ENCODE measurements at regions not wholly inside any gene's neighbourhood (a gene's known extent, or its start where the extent isn't known, plus 50 kb on each side); places are given as distances from the start of the nearest gene placed in this dataset.
A peak's percentile ranks its signal among the peaks of the same experiment; 100 is the strongest.
"Not testable (repeated sequence)": the region's sequence is repeated elsewhere in the genome, so short reads cannot be mapped to it uniquely, and the experiment has no call there.

DNA sequence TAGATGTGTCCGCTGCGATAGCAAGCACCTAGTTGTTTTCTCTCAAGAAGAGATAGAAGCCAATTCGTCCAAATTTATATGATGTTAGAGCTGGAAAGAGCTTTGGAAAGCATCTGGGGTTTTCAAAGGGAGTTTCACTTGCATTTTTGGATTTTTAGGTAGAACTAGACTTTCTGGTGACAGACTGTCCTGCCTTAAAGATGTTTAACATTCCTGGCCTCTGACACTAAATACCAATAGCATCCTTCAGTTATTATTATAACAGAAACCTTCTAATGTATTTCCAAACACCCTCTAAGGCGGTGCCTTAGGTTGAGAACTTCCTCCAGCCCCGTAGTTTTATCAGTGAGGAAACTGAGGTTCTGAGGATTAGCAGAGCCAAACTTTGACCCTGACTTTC is 305.3 kb downstream of the SATB1 start:
- no peak for DNase-seq

DNA sequence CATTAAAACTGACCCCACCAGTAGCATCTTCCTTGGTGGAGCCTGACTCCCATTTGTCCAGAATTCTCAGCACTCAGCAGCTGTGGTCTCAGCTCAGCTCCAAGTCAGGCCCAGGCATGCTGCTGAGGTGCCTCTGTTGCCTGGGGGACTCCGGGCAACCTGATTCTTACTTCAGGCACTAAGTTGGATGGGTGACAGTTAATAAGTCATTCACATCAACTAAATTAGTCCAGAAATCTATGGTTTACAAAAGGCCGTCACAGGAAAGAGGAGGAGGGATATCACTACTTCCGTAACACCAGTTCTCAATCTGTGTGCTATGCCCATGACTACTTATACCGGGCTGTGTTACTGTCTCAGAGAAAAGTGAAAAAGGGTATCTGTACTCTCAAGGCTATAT is 310.2 kb downstream of the SATB1 start:
- DNase-seq = no peak

DNA sequence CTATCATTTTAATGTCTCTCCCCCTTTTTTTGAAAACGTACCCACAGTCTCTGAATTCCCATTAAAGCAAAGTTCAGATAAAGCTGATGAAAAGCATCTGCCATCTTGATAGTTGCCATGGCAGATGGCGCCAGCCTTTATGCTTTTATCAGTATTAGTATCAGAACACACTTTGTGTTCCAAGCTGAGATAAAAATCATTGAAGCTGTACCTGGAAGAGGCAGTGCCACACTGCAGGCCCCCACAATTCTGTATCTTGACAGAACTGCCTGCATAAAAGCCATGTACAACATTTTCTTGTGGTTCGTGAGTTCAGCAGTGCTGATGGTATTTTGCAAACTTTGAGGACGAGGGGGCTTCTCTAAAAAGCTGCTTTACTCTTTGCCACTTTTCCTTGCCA is 311.7 kb downstream of the SATB1 start:
- no peak for DNase-seq

DNA sequence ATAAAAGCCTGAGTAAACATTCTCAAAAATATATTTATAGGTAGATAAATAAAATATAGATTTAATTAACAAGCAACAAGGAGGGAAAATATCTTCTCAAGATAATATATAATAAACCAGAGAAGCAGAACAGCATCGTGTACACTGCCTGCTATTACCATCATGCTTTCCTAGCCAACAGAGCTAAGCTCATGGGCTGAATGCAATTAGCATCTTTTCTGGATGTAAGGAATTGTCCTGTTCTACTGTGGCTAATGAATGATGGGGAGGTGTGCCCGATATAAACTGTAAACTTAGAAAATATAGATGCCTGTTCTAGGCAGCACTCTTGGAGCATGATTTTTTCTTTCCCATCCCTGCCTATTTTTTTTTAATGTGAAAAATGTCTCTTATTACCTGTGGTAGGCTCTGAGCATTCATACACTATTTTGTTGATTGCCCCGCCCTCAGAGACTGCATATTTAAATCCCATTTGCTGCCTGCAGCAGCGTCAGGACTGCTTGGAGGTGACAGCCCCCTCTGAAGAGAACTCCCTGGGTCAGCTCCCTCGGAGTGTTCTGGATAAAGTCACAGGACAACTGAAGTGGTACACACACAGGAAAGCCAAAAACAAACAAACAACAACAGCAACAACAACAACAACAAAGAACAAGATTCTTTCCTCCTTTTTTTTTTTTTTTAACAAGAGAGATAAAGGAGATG is 312.3 kb downstream of the SATB1 start:
- no peak for DNase-seq

DNA sequence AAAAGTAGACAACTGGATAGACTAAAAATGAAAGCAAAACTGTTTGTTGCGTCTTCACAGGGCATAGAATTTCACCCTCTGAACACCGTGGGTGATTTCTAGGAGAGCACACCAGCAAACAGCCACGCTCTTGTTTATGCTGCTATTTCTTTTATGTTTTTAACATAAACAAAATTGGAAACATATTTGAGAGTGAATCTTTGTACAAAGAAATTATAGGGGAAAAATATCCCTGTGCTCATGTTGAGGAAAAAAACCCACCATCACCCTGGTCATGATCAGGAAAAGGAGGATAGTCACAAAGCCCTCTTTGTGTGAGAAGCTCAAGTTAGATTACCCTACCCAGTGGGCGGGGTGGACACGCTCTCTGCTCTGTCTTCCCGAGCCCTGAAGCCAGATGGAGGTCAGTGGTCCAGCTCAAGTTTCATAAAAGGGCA is 313.3 kb downstream of the SATB1 start:
- no peak for DNase-seq

DNA sequence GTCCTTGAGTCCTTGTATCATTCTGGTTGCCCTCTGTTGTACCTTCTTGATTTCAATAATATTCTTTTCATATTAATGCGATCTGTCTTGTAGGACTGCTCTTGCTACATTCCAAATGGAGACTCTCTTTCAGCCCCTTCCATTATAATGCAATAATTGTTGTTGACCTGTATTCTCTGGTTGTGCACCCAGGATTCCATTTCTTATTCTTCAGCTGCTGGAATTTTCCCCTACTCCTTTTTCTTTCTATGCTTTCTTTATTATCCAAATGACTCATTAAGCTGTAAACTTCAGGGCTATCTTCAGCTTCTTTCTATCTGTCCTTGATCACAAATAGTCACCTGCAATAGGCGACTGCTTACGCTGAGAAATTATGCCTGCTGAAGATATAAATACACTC is 321.5 kb downstream of the SATB1 start:
- no peak for DNase-seq

DNA sequence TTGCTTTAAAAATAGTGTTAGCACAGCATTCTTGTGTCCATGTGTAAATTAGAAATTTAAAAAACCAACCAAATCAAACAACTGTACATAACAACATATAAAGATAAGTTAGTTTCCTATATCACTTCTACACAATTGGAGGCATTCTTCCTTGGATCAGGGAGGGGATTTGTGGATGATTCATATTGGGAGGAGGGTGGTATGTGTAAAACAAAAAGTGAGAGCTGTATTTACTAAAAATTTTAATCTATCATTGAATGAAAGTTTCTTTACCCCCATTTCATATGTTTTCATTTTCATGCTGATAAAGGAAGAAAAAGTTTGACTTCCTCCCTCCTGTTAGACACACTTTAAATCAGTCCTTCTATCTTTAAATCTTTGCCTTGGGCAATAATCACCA is 325.0 kb downstream of the SATB1 start:
- DNase-seq = no peak

DNA sequence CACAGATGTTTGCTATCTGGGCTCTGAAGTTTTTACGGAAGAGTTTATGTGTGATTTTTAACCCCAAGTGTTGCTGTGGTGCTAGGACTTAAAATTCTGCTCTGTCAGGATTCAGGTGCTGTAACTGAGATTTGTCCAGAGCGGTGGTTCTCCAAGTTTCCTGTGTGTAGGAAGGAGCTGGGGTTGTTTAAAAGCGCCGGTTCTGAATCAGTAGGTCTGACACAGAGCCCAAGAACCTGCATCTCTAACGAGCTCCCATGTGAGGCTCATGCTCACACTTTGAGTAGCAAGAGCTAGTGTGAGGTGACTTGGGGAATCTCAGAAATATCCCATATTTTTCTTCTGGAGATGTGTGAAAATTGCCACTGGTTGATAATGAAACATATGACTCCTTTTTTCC is 325.5 kb downstream of the SATB1 start:
- peak in 1 of 2 experiments; percentile 29 for DNase-seq

DNA sequence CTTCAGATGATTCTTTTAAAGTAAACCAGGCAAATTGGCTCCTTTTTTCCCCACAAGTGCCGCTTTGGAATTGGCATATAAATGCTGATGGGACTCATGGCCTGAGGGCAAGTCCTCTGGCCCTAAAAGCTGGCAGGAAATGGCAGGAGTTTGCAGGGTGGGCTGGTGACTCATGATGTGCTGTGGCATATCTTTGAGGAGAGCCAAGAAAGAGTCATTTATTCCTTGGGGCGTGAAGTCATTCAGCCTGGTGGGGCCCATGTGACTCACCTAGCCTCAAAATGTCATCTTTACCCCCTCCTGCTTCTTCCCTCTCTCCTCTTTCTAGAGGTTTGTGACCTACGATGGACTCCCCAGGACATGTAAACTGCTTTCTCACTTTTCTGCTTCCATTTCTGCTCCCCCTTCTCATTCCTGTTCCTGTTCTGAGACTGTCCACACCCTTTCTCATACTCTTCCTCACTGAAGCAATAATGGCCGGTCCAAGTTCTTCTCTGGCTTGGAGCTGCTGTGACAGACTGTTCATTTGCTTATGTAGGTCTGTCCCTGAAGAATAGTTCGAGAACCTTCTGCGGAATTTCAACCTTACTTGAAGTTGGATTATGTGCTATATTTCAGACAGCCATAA is 326.1 kb downstream of the SATB1 start:
- DNase-seq = peak; percentile 53 to 63

DNA sequence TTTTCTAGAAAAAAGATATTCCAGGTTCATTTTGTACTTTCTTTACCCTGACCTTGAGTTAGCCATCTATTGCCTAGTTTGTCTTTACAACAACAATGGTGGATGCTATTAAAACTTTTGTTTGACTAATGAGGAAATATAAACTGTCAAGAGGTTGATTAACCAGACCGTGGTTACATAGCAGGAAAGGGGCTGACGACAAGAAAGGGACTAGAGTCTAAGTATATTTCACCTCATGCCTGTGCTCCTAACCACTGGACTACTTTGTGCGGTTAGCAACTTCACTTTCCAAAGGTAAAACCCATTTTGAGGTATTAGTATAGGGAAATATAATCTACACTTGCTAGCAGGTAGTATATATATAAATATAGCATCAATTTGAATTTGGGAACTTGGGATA is 327.1 kb downstream of the SATB1 start:
- DNase-seq = no peak

DNA sequence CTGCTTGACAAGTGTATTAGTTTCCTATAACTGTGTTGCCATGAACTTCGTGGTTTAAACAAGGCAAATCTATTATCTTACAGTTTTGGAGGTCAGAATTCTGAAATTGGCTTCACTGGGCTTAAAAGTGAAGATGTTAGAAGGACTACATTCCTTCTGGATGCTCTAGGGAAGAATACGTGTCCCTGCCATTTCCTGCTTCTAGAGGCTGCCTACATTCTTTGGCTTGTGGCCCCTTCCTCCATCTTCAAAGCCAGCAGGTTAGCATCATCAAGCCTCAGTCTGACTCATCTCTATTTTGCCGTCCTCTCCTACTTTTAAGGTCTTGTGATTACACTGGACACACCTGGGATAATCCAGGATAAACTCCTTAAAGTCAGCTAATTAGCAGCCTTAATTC is 327.7 kb downstream of the SATB1 start:
- no peak for DNase-seq

DNA sequence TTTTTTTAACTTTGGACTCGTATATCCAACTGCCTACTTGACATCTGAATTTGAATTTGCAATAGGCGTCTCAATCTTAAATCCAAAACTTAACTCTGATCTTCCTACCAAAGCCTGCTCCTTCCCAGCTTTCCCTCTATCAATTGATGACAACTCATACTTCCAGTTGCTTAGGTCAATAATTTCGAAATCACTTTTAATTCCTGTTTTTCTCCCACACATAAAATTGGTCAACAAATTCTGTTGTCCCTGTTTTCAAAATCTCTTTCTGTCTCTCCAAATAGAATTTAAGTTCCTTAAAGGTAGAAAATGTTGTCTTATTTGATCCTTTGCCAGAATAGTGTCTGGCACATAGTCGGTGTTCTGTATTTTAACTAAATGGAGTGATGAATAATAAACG is 332.4 kb downstream of the SATB1 start:
- DNase-seq = no peak

DNA sequence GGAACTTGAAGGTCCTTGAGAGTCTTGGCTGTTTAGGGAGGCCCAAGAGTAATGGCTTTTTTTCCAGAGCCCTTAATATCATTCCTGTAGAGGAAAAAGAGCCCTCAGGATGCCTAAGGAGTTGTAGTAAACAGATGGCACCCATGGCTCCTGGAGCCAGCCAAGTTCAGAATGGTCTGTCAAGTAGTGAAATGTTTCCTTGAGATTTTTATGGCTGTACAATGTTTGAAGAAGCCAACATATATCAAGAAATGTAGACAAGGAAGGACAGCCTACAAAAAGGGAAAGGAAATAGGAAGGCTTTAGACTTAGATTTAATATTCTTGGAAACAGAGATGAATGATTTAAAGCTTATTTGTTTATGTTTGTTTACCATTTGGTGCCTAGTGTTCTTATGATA is 334.8 kb downstream of the SATB1 start:
- DNase-seq = no peak

DNA sequence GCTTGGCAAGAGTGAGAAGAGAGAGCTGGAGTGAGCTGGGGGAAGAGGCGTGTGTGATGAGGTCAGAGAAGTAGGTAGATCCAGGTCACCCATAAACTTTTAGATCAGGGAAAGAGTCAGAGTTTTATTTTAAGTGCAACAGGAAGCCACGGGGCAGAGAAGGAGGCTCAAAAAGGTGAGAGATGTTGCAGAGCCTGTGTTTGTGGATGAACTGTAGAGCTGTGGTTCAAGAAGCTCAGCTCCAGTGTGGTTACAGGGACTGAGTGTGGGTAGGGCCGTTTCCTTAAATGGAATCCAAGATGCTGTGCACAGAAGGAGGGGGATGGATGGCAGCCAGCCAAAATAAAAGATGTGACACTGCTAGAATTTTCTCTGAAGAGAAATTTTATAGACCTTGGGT is 337.2 kb downstream of the SATB1 start:
- DNase-seq = no peak

DNA sequence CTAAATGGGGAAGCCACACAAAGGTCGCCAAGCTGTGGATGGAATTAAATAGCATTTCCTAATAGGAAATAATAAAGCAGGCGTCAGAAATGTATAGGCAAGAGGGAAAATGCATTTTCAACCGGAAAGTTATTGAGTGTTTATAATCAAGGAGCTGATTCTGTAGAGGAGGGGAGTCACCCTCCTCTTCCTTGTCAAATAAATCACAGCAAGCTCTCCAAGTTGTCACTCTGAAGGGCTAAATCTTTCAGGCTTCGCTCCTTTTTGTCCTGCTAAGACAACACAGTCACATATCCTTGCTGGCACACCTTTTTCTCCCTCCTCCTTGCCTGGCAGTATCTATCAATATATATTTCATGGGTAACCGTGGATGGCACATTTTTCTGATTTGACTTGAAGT is 338.4 kb downstream of the SATB1 start:
- DNase-seq = no peak

DNA sequence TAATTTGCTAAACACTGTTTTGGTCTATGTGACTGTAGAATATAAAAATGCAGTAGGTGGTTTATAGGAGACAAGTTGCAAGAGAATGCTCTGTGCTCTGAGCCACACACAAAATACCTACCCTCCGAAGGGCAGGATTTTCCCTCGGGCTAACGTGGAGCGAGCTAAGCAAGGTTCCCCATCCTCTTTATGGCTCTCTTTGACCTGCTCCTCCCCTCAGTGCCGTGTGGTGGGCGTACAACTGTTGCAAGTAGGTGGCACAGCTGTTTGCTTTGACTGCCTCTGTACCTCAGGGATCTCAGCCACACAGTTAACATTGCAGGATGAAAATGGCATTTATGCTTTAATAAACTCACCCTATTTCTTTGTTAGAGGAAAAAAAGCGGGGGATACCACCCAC is 339.1 kb downstream of the SATB1 start:
- DNase-seq = no peak

DNA sequence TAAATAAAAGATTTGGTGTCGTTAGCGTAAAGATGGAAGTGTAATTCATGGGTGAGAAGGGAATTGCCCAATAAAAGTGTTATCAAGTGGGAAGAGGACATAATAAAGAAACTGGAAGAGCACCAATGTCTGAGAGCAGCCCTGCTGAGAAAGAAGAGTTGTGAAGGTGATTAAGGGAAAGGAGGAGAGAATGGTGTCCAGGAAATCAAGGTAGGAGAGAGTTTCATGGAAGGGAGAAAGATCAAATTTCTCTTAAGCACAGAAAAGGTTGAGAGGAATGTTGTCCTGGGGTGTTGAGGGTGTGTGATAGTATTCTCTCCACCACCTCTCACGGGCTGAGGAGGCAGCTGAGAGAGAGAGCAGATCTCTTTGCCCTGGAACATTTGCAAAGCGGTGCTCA is 339.7 kb downstream of the SATB1 start:
- no peak for DNase-seq

DNA sequence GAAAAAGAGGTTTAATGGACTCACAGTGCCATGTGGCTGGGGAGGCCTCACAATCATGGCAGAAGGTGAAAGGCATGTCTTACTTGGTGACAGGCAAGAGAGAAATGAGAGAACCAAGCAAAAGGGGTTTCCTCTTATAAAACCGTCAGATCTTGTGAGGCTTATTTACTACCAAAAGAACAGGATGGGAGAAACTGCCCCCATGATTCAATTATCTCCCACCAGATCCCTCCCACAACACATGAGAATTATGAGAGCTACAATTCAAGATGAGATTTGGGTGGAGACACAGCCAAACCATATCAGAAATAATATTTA is 340.8 kb upstream of the TBC1D5 start:
- not testable (repeated sequence) for DNase-seq

DNA sequence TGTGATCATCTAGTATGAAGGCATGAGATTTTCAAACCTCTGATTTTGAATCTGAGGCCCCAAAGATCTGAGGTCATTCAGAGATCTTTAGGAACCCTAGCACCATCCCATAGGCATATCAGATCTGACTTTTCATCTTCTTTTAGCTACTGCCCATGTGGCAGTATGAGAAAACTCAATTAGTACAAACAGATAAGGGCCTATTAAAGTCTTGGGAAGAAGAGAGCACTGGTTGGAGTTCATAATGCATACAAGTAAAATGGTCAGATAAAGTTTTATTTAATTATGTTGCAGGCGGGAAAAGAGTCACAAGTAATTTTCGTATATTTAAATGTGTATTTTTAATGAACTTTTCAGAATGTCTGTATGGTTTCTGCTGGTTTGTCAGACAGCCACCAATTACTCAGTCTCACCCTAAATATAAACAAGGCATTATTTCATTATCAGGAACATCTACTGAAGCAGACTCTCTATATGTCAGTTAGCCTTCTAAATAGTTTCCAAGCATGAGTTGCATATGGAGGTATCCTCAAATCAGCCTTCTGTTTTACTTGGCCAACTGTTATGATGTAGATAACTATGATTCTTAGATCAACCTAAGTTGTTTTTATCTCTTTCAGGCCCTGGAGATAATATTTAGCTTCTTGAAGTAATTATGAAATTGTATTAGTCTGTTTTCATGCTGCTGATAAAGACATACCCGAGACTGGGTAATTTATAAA is 340.3 kb upstream of the TBC1D5 start:
- DNase-seq = no peak

DNA sequence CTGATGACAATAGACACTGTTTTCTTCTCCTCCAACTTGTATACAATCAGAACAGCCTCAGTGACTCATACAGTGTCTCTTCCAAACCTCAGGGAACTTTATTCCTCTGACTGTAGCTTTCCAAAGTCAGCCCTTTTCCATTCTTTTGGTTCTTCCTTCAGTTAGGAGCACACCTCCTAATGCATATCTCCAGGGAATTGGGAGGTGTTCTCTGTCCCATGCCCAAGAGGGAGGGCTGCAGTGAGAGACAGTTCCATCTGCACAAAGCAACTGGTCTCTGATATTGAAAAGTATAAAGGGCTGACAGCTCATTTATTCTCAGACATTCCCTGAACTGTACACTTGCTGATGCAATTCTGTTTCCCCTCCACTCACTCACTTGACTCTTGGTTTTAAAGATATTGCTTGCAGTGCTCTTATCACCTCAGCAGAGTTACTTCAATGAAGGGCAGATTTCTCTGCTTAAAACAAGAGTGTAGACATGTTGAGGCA is 337.8 kb upstream of the TBC1D5 start:
- DNase-seq = no peak

DNA sequence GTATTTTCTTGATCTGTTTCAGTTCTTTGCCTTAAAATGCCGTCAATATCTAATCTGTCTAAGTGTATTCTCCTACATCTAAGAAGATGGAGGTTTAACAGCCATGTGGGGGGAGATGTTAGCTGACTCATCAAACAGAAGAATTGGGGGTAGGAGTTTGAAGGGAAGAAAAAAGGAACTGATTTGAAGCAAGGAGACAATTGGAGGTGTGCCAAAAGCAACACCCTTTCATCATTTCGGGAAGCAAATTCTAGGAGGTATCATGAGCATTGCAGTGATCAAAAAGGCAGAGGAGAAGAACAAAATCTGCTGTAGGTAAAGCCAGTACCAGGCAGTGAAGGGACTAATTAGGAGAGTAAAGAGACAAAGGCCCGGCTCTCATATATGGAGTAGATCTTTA is 337.3 kb upstream of the TBC1D5 start:
- no peak for DNase-seq

DNA sequence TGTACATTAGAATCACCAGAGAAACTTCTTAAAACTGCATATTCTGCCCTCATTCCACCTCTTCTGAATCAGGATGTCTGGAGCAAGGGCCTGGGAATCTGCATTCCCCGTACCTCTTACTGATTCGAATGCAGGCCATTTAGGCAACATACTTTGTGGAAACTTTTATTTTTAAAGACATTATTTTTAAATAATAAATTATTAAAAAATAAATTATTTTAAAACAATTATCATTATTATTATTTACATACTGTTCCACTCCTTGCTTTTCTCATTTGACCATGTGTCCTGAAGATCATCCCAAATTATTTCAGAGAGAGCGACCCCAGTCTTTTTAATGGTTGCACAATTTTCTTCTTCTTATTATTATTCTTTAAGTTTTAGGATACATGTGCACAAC is 336.6 kb upstream of the TBC1D5 start:
- no peak for DNase-seq

DNA sequence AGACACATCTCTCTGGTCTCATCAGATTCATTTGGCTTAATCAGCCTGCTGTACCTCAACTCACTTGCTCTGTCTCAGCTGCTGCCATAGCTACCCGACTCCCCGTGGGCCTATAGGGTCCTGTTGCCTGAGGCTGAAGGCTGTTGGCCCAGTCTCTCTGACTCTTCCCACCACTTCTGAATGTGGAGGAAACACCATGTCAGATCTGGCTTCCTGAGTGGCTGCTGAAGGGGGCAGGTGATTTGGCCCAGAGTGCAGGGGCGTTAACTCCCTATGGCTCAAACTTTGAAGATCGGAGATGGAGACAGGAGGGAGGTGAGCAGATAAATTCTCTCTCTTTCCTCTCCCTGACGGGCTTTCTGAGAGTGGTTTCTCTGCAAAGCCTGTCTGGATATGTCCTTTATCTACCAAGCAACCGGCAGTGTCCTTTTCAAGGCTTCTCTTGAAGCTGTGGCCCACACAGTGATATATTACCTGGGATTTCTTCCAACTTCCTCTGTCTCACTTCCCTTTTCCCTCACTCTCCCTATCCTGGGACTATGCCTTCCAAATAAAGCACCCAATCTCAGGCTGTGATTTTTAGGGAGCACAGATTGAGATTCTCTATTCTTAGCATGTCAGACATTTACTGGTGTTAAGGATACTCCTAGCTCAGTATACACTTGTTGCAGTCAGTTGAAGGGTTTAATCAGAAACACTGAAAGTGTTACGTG is 334.9 kb upstream of the TBC1D5 start:
- DNase-seq = no peak

DNA sequence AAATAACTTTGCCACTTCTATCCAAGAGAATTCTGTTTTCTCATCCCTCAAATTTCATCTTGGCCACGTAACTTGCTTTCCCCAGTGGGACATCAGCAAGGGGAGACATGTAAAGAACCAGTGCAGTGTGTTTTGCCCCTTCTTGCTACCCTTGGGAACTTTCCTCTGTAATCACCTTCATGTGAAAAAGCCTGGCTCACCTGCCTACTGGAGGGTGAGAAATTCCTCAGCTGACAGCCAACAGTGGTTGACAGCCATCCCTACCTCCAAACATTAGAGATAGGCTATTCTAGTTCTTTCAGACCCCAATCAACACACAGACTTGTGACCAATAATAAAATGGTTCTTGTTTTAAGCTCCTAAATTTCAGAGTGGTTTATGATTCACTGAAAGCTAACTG is 333.9 kb upstream of the TBC1D5 start:
- no peak for DNase-seq
